Ecto neural progenitor cell (in vitro differentiated cells): ENCODE measurements at regions not wholly inside any gene's neighbourhood (a gene's known extent, or its start where the extent isn't known, plus 50 kb on each side); places are given as distances from the start of the nearest gene placed in this dataset.

Experiments
- DNase-seq: peaks from one replicate; pipeline ENCODE4 v3.0.0-alpha.2; 2018; ENCODE audit warnings: low spot score

- no peak for DNase-seq
Measured at GRCh38 chr12:130258863-130259262, 78.8 kb upstream of the PIWIL1 start.

GRCh38 chr12:130263025-130263424, 74.7 kb upstream of the PIWIL1 start:
- no peak for DNase-seq

GRCh38 chr12:130263996-130264395, 73.7 kb upstream of the PIWIL1 start:
- DNase-seq, result no peak

- peak; percentile 73 for DNase-seq
Measured at GRCh38 chr12:130266751-130267150, 70.9 kb upstream of the PIWIL1 start.

GRCh38 chr12:130280231-130280630, 57.5 kb upstream of the PIWIL1 start:
- DNase-seq, result no peak

GRCh38 chr12:130280742-130281141, 56.9 kb upstream of the PIWIL1 start:
- no peak for DNase-seq

- peak; percentile 84 for DNase-seq
Measured at GRCh38 chr12:130281153-130281799, 56.4 kb upstream of the PIWIL1 start.

GRCh38 chr12:130286041-130286440, 51.6 kb upstream of the PIWIL1 start:
- DNase-seq, result no peak

- DNase-seq, result no peak
Measured at GRCh38 chr12:130286741-130287440, 50.8 kb upstream of the PIWIL1 start.
